ENCODE measurements at regions not wholly inside any gene's neighbourhood (a gene's known extent, or its start where the extent isn't known, plus 50 kb on each side); places are given as distances from the start of the nearest gene placed in this dataset.
"Not testable (repeated sequence)": the region's sequence is repeated elsewhere in the genome, so short reads cannot be mapped to it uniquely, and the experiment has no call there.

DNA sequence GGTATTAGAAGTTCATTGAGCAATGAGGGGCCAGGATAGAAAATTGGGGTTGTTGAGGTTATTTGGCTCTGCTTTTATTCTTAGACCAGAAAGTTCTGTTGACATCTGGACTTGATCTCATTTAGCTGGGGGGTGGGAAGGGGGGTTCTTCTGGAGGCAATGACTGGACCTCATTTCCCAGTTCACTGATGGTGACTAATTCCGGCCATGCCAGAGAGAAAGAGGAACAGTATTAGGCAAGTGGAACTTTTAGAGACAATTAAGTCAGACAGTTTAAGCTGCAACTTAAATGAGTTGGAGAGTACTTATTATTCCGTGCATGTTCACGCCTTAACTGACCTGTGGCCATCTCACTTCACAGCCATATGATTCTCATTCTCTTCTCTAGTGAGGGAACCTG is 512.5 kb downstream of the REEP3 start:
- Mint-ChIP-seq H3K4me3 (no peak overlapping the region), H3K9me3 (no peaks in the 10 kb centered on the region), H3K27ac (no peak overlapping the region), H3K4me1 (no peaks in the 10 kb centered on the region), H3K36me3 (ENCODE audit: low read depth) (no peaks in the 10 kb centered on the region), H3K27me3 (no peaks in the 10 kb centered on the region)
- ChIA-PET CTCF (no interaction called here), POLR2A (no interaction called here)
- DNase-seq: no peak

DNA sequence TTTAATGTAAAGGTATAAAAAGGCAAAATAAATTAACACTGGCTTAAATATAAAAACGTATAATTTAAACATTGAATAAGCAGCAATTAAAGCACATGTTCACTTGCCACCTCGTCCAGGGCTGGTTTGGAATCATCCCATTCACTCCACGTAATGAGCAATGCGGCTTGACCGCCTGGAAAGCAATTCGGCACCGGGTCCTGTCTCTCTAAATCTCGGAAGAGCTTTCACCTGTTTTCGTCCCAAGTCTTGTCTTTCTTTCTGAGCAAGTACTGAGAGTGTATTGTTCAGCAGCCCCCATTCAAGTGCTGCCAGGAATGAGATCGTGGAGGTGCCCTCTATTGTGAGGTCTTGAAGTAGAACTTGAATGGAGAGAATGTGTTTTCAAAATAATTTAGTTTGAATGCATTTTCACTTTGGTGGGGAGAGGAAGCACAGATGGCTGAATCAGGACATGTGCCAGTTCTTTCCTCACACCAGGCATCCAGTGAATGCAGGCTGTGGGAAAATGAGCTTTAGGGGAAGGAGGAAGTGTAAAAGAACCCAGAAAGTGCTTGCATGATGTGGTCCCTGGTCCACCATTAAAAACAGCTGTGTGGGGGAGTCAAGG is 515.2 kb downstream of the REEP3 start:
- no peaks in the 10 kb centered on the region for H3K9me3 Mint-ChIP-seq
- peaks cover 4% of the 10 kb centered on the region for H3K4me1 Mint-ChIP-seq
- no peak overlapping the region for H3K27ac Mint-ChIP-seq
- H3K36me3 Mint-ChIP-seq (ENCODE audit: low read depth): no peaks in the 10 kb centered on the region
- CTCF ChIA-PET: no interaction called here
- no peak for DNase-seq
- POLR2A ChIA-PET: no interaction called here
- H3K27me3 Mint-ChIP-seq: peaks cover 3% of the 10 kb centered on the region
- H3K4me3 Mint-ChIP-seq: no peak overlapping the region

DNA sequence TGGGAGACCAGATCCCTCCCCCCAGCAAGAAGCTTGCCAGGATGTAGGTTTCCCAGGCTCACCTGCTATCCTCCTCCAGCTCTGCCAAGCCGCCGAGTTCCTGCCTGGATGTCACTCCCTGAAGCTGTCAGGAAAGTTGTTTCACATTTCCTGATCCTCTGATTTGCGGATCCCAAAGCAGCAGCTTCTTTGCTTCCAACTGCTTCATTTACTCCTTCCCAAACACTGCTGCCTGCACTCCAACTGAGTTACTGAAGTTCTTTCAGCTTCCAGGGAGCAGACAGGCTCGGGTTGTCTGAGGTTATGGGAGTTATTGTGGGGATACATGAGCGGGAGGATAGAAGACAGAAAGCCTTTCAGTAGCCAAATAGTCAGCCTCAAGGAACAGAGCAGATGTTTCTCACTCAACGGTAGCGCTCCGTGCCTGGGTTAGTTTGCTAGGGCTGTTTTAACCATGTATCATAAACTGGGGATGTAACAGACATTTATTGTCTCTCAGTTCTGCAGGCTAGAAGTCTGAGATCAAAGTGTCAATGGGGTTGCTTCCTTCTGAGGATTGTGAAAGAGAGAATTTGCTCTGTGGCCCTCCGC is 516.0 kb downstream of the REEP3 start:
- H3K4me3 Mint-ChIP-seq: no peak overlapping the region
- DNase-seq: no peak
- H3K27ac Mint-ChIP-seq: no peak overlapping the region

DNA sequence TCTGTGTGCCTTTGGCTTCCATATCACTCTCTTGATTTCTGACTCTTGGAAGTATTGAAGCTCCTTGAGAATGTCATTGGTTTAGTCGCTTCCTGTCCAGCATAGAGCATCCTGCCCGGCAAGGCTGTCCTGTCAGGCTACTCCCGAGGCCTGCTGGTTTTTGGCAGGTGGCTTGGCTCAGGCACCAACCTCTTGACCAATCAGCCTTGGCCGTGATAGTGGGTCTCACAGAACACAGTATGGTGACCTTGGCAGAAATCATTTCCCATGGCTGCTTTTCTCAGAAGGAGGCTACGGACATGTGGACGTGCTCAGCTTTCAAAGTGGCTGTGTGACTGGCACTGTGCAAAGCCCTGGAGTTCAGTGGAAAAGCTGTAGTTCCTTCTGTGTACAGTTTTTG is 516.9 kb downstream of the REEP3 start:
- Mint-ChIP-seq H3K9me3 (no peaks in the 10 kb centered on the region), H3K36me3 (ENCODE audit: low read depth) (no peaks in the 10 kb centered on the region), H3K4me3 (no peak overlapping the region), H3K27me3 (peaks cover 3% of the 10 kb centered on the region), H3K4me1 (peaks cover 4% of the 10 kb centered on the region), H3K27ac (no peak overlapping the region)
- CTCF ChIA-PET: no interaction called here
- POLR2A ChIA-PET: no interaction called here
- DNase-seq: no peak

More for the DNA sequence above, 516.0 kb downstream of the REEP3 start:
- H3K4me1 Mint-ChIP-seq: peaks cover 4% of the 10 kb centered on the region
- ChIA-PET CTCF (no interaction called here), POLR2A (no interaction called here)
- H3K27me3 Mint-ChIP-seq: peaks cover 3% of the 10 kb centered on the region
- H3K36me3 Mint-ChIP-seq (ENCODE audit: low read depth): no peaks in the 10 kb centered on the region
- H3K9me3 Mint-ChIP-seq: no peaks in the 10 kb centered on the region

DNA sequence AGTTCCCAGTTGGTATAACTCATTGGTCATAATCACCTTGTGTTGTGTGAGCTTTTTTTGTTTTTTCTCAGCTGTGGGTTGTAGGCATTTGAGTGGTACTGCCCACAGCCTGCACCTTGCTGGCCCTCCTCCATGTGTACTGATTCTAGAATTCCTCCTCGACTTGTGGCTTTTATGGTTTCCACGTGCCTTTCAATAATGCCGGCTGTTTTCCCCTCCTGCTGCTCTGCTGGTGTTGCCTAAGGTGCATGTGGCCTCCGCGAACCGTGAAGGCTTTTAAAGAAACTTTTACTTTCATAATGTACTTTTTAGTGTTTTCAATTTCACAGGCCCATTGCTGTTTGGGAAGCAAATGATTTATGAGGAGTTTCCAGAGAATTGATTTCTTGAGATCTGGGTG is 518.0 kb downstream of the REEP3 start:
- POLR2A ChIA-PET: no interaction called here
- H3K4me1 Mint-ChIP-seq: peaks cover 4% of the 10 kb centered on the region
- DNase-seq: no peak
- CTCF ChIA-PET: interaction anchor here (0.7 kb wide), 1 partner anchor 18 kb away, joined by 3 read pairs; no protein-coding TSS in a partner anchor
- no peaks in the 10 kb centered on the region for H3K36me3 Mint-ChIP-seq (ENCODE audit: low read depth)
- no peaks in the 10 kb centered on the region for H3K9me3 Mint-ChIP-seq
- peaks cover 3% of the 10 kb centered on the region for H3K27me3 Mint-ChIP-seq
- H3K4me3 Mint-ChIP-seq: no peak overlapping the region
- H3K27ac Mint-ChIP-seq: no peak overlapping the region

DNA sequence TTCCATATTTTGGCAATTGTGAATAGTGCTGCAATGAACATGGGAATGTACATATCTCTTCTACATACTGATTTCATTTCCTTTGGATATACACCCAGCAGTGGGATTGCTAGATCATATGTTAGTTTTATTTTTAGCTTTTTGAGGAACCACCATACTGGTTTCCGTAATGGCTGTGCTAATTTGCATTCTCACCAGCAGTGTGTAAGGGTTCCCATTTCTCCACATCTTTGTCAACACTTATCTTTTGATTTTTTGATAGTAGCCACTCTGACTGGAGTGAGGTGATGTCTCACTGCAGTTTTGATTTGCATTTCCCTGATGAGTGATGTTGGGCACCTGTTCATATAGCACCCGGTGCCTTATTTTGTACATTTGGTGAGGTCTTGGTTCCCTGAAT is 519.6 kb downstream of the REEP3 start:
- Mint-ChIP-seq H3K9me3 (no peaks in the 10 kb centered on the region), H3K4me1 (peaks cover 4% of the 10 kb centered on the region), H3K27ac (no peak overlapping the region), H3K27me3 (peaks cover 3% of the 10 kb centered on the region), H3K4me3 (no peak overlapping the region), H3K36me3 (ENCODE audit: low read depth) (no peaks in the 10 kb centered on the region)
- ChIA-PET CTCF (interaction anchor here (0.9 to 1.2 kb wide), 5 partner anchors 9 to 698 kb away, joined by 3 to 9 read pairs (median 5); no protein-coding TSS in a partner anchor), POLR2A (no interaction called here)
- no peak for DNase-seq

DNA sequence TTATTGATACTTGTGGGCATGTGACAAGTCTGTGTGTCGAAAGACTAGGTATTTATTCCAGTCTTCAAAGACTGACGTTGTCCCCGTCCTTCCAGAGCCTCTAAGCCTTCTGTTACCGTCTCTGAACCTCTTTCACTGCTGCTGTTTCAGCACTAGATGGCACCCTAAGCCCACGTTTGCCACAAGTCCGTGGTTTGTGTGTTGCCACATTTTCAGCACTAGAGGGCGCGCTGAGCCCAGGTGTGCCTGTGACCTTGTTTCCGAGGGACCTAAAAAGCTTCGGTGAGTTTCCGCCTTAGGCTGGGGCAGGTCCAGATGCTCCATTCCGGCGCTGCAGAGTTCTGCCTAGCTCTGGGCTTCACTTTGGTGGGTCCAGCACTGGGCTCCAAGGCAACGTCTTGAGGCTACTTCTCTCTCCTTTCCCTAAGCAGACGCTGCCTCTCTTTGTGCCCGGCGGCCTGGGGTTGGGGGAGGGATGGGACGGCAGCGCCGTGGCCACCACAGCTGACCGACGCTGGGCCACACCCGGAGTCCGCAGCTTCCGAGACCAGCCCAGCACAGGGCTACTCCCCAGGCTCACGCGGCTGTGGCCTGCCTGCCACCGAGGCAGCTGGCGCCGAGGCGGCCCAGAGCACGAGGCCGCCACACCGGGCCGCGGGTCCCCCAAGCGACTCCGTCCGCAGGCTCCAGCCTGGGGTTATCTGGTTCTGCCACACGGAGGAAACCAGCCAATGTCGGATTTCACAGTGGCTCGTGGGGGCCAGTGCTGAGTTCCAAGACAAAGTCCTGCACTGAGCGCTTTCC is 520.2 kb downstream of the REEP3 start:
- CTCF ChIA-PET: interaction anchor here (0.7 to 1.7 kb wide), 10 partner anchors 9 to 697 kb away, joined by 3 to 9 read pairs (median 4); no protein-coding TSS in a partner anchor
- Mint-ChIP-seq H3K4me1 (peaks cover 4% of the 10 kb centered on the region), H3K27ac (no peak overlapping the region), H3K36me3 (ENCODE audit: low read depth) (no peaks in the 10 kb centered on the region), H3K27me3 (peaks cover 3% of the 10 kb centered on the region), H3K9me3 (no peaks in the 10 kb centered on the region), H3K4me3 (no peak overlapping the region)
- DNase-seq: peak; percentile 85
- POLR2A ChIA-PET: no interaction called here

DNA sequence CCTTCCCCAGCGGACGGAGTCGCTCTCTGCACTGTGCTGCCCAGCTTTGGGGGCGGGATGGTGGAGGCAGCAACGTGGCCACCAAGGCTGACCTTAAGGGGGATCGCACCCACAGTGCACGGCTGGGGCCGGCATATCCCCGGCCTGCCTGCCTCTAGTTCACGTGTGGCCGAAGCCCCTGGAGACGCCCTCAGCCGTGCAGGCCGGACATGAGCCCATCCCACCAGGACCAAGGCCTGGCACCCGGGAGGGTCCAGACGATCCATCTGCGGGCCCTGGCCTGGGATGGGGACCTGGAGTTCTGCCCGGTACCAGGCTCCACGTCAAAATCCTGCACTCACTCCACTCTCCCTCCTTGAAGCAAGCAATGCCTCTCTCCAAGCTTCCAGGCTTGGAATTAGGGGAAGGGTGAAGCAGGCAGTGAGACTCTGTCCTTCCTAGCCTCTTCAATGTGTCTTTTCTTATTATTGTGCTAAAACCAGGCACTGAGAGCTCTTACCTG is 520.8 kb downstream of the REEP3 start:
- H3K36me3 Mint-ChIP-seq (ENCODE audit: low read depth): no peaks in the 10 kb centered on the region
- no peak overlapping the region for H3K4me3 Mint-ChIP-seq
- no peak for DNase-seq
- peaks cover 3% of the 10 kb centered on the region for H3K27me3 Mint-ChIP-seq
- POLR2A ChIA-PET: no interaction called here
- H3K4me1 Mint-ChIP-seq: peaks cover 4% of the 10 kb centered on the region
- CTCF ChIA-PET: interaction anchor here (0.8 to 1.7 kb wide), 4 partner anchors 10 to 175 kb away, joined by 3 to 7 read pairs (median 4); no protein-coding TSS in a partner anchor
- H3K9me3 Mint-ChIP-seq: no peaks in the 10 kb centered on the region
- no peak overlapping the region for H3K27ac Mint-ChIP-seq

DNA sequence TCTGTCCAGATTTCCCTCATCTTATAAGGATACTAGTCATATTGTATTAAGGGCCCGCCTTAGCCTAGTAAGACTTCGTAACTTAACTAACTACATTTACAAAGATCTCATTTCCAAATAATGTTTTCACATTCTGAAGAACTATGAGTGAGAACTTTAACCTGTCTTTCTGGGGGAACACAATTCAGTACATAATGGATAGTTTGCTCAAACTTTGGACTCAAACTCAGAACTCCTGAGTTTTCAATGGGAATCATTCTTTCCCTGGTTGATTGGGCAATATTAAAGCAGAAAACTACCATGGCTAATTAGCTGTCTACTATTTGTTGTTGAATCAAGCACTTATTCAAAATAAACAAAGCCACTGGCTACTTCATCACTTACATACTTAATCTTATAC is 522.9 kb downstream of the REEP3 start:
- Mint-ChIP-seq H3K9me3 (no peaks in the 10 kb centered on the region), H3K4me1 (peaks cover 4% of the 10 kb centered on the region), H3K36me3 (ENCODE audit: low read depth) (no peaks in the 10 kb centered on the region), H3K4me3 (no peak overlapping the region), H3K27me3 (peaks cover 3% of the 10 kb centered on the region), H3K27ac (no peak overlapping the region)
- POLR2A ChIA-PET: no interaction called here
- CTCF ChIA-PET: interaction anchor here (1.3 kb wide), 1 partner anchor 9 kb away, joined by 3 read pairs; no protein-coding TSS in a partner anchor
- DNase-seq: no peak

DNA sequence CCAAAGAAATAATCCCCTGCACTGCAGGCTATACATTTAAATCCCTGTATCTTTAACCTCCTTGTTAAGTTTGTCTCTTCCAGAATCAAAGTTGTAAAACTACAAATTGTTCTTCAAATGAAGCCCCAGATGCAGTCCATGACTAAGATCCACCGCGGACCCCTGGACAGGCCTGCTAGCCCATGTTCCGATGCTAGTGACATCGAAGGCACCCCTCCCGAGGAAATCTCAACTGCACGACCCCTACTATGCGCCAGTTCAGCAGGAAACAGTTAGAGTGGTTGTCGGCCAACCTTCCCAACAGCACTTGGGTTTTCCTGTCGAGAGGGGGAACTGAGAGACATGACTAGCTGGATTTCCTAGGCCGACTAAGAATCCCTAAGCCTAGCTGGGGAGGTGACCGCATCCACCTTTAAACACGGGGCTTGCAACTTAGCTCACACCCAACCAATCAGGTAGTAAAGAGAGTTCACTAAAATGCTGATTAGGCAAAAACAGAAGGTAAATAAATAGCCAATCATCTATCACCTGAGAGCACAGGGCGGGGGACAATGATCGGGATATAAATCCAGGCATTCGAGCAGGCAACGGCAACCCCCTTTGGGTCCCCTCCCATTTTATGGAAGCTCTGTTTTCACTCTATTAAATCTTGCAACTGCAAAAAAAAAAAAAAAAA is 523.9 kb downstream of the REEP3 start:
- DNase-seq; H3K36me3 Mint-ChIP-seq (ENCODE audit: low read depth); H3K9me3 Mint-ChIP-seq; H3K27ac Mint-ChIP-seq; H3K4me3 Mint-ChIP-seq; H3K4me1 Mint-ChIP-seq; POLR2A ChIA-PET; H3K27me3 Mint-ChIP-seq: not testable (repeated sequence)
- CTCF ChIA-PET: interaction anchor here (1.3 kb wide), 1 partner anchor 8 kb away, joined by 3 read pairs; no protein-coding TSS in a partner anchor

DNA sequence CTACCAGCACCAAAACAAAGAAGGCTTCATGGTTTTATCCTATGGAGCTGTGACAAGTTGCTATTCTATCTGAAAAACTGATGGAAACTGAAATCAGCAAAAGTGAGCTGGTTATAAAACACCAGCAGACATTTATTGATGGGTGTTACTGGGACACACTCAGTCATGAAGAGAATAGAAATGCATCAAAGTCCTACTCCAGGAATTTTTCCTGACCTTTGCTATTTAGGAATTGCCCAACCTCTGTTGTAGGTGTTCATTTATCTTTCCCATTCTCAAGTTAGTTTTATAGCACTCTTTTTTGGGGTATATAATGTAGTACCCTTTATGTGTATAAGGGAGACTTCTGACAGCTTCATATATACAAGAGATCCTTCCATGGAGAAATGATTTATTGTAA is 533.2 kb downstream of the REEP3 start:
- no peaks in the 10 kb centered on the region for H3K4me1 Mint-ChIP-seq
- CTCF ChIA-PET: no interaction called here
- no peaks in the 10 kb centered on the region for H3K36me3 Mint-ChIP-seq (ENCODE audit: low read depth)

DNA sequence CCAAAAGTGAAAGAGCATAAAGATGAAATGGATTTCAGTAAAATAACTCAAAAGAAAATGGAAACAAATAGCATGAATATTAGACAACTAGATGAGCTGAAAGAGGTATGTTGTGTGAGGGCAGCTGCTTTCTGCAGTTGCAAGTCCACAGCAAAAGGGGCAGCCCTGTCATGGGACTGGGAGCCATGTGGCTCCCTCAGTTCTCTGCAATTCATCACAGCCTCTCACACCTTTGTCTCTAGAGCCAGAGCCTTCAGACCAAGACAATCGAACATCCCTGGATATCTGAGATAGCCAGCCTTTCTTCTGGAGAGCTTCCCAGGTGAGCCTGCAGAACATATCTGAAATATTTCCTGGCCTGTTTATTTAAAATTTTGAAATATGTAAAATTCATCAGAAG is 538.7 kb downstream of the REEP3 start:
- CTCF ChIA-PET: no interaction called here
- POLR2A ChIA-PET: no interaction called here
- Mint-ChIP-seq H3K9me3 (no peaks in the 10 kb centered on the region), H3K36me3 (ENCODE audit: low read depth) (no peaks in the 10 kb centered on the region), H3K4me1 (no peaks in the 10 kb centered on the region), H3K4me3 (no peak overlapping the region), H3K27ac (no peak overlapping the region), H3K27me3 (peaks cover 3% of the 10 kb centered on the region)
- DNase-seq: no peak

More for the DNA sequence above, 533.2 kb downstream of the REEP3 start:
- no peaks in the 10 kb centered on the region for H3K9me3 Mint-ChIP-seq
- H3K4me3 Mint-ChIP-seq: no peak overlapping the region
- POLR2A ChIA-PET: no interaction called here
- no peak for DNase-seq
- no peak overlapping the region for H3K27ac Mint-ChIP-seq
- H3K27me3 Mint-ChIP-seq: no peaks in the 10 kb centered on the region

DNA sequence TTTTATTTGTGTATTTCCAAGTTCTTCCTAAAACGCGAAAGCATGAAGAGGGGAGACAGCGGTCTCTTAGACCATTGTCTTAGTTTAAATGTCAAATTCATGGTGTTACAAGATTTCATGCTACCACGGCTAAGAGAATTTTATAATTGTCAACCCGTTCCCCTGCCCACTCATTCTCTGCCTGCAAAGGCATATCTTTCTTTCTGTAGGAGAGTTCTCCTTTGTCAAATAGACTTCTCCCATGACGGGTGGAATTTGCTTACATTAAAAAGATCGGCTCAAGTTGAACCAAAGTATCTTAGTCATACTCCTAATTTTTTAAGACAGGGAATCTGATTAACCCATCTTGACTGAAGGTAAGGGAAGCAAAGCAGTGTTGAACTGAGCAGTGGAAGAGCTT is 539.2 kb downstream of the REEP3 start:
- CTCF ChIA-PET: no interaction called here
- POLR2A ChIA-PET: no interaction called here

More for the DNA sequence above, 539.2 kb downstream of the REEP3 start:
- no peaks in the 10 kb centered on the region for H3K9me3 Mint-ChIP-seq
- H3K4me1 Mint-ChIP-seq: no peaks in the 10 kb centered on the region
- H3K4me3 Mint-ChIP-seq: no peak overlapping the region
- no peaks in the 10 kb centered on the region for H3K36me3 Mint-ChIP-seq (ENCODE audit: low read depth)
- peaks cover 3% of the 10 kb centered on the region for H3K27me3 Mint-ChIP-seq
- no peak overlapping the region for H3K27ac Mint-ChIP-seq
- no peak for DNase-seq

Data from activated CD4-positive, alpha-beta memory T cell treated with anti-CD3 and anti-CD28 coated beads, Interleukin-2, amount 10 ng/mL, durations not matched to agents 7 days and 5 days (primary cell).